Uterus (tissue), 3 donors: ENCODE measurements at regions not wholly inside any gene's neighbourhood (a gene's known extent, or its start where the extent isn't known, plus 50 kb on each side); places are given as distances from the start of the nearest gene placed in this dataset.

Source experiments
- DNase-seq, 2 donors: peaks; one replicate each; pipeline ENCODE4 v3.0.0-alpha.2; 2019 to 2020
- H3K27ac ChIP-seq, 2 donors: fragments of 200-600 bp; sonication (generic); 1 replicate in 1 of 2; 2 replicates in 1 of 2; pipeline ENCODE4 v1.5.1; 2016 to 2018
- H3K27me3 ChIP-seq, 2 donors: fragments of 200-600 bp; sonication (generic); one replicate each; pipeline ENCODE4 v1.5.1; 2018 to 2019; ENCODE audit warnings: control low read depth in 1 of 2
- H3K36me3 ChIP-seq, 2 donors: fragments of 200-600 bp; sonication (generic); one replicate each; pipeline ENCODE4 v1.5.1; 2019; ENCODE audit warnings: control low read depth in 1 of 2
- H3K4me1 ChIP-seq, 2 donors: fragments of 200-600 bp; sonication (generic); one replicate each; pipeline ENCODE4 v1.5.1; 2018 to 2019; ENCODE audit warnings: control low read depth in 1 of 2
- H3K4me3 ChIP-seq, 2 donors: fragments of 200-600 bp; sonication (generic); 1 replicate in 1 of 2; 2 replicates in 1 of 2; pipeline ENCODE4 v1.5.1; 2018 to 2019; ENCODE audit warnings: mild to moderate bottlenecking in 1 of 2
- H3K9me3 ChIP-seq, 2 donors: fragments of 200-600 bp; sonication (generic); one replicate each; pipeline ENCODE4 v1.5.1; 2019; ENCODE audit warnings: control low read depth in 1 of 2
- POLR2A ChIP-seq, 2 donors: fragments of 450-650 bp; IDR thresholded peaks; one replicate each; pipeline ENCODE4 v1.6.1; 2016; ENCODE audit warnings: antibody characterized with exemption in 2 of 2, mild to moderate bottlenecking in 1 of 2, moderate library complexity in 1 of 2
- intact Hi-C: fragments of 100-400 bp; cut with DNase I; formaldehyde crosslinking; loops from one replicate; pipeline ENCODE4 v1.15.1; 2023; ENCODE audit warnings: low total_unique reads
- TF ChIP-seq, protein P1 (sequence below), 4 experiments: fragments of 200-600 bp in 2 of 4; fragments of 450-650 bp in 2 of 4; sonication (generic) in 2 of 4; IDR thresholded peaks; one replicate each; pipeline ENCODE4 v1.5.1; 2016 to 2019; ENCODE audit warnings: antibody characterized with exemption in 4 of 4, mild to moderate bottlenecking in 2 of 4, moderate library complexity in 1 of 4
- donor health status: DM: yes; HTN: yes; CAD: no.

DNA sequence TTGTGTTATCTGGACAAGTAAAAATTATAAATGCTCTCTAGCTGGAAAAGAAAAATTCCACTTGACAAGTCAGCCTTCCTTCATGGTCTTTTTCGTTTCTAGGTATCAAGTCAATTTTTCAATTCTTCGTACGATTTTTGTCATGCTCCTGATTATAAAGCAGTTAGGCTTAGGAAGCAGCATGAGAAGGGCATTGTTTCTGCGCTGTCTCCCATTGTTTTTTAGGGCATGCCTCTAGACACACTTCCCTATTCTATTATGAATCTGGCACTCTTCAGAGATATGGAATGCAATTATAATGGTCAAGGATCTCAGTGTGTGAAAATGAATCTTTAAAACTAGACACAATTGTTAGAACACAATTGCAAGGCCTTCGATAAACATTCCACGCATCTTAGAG, 164.1 kb upstream of the FAT1 start:
- Histone ChIP-seq H3K27ac (no peak overlapping the region), H3K27me3 (no peaks in the 10 kb centered on the region), H3K36me3 (no peaks in the 10 kb centered on the region), H3K4me3 (no peak overlapping the region), H3K9me3 (no peaks in the 10 kb centered on the region), H3K4me1 (no peaks in the 10 kb centered on the region)
- intact Hi-C loops, result no loop called here
- DNase-seq, result no peak
- no peak for TF ChIP-seq POLR2A (IDR thresholded peaks at IDR 0.05)
- TF ChIP-seq, protein P1, sequence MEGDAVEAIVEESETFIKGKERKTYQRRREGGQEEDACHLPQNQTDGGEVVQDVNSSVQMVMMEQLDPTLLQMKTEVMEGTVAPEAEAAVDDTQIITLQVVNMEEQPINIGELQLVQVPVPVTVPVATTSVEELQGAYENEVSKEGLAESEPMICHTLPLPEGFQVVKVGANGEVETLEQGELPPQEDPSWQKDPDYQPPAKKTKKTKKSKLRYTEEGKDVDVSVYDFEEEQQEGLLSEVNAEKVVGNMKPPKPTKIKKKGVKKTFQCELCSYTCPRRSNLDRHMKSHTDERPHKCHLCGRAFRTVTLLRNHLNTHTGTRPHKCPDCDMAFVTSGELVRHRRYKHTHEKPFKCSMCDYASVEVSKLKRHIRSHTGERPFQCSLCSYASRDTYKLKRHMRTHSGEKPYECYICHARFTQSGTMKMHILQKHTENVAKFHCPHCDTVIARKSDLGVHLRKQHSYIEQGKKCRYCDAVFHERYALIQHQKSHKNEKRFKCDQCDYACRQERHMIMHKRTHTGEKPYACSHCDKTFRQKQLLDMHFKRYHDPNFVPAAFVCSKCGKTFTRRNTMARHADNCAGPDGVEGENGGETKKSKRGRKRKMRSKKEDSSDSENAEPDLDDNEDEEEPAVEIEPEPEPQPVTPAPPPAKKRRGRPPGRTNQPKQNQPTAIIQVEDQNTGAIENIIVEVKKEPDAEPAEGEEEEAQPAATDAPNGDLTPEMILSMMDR (IDR thresholded peaks at IDR 0.05), result no peak

DNA sequence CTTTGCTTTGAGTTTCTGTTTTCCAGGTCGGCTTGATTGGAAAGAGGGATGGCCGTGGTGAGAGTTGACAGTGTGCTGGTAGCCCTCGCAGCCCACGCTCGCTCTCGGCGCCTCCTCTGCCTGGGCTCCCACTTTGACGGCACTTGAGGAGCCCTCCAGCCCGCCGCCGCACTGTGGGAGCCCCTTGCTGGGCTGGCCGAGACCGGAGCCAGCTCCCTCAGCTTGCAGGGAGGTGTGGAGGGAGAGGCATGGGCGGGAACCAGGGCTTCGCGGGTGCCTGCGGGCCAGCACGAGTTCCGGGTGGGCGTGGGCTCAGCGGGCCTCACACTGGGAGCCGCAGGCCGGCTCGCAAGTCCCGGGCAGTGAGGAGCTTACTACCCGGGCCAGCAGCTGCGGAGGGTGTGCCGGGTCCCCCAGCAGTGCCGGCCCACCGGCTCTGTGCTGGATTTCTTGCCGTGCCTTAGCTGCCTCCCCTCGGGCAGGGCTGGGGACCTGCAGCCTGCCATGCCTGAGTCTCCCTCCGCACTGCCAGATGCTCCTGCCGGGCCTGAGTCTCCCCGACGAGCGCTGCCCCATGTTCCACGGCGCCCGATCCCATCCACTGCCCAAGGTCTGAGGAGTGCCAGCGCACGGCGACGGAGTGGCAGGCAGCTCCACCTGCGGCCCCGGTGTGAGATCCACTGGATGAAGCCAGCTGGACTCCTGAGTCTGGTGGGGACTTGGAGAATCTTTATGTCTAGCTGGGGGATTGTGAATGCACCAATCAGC, 166.4 kb upstream of the FAT1 start:
- no peaks in the 10 kb centered on the region for H3K9me3 ChIP-seq
- H3K27me3 ChIP-seq, result no peaks in the 10 kb centered on the region
- intact Hi-C loops, result loop anchor here (10.0 kb wide), 1 partner anchor 1275 kb away; no protein-coding TSS in a partner anchor
- no peak overlapping the region for H3K27ac ChIP-seq
- no peak for TF ChIP-seq POLR2A (IDR thresholded peaks at IDR 0.05)
- TF ChIP-seq, protein P1 (IDR thresholded peaks at IDR 0.05), result no peak
- H3K4me1 ChIP-seq, result no peaks in the 10 kb centered on the region
- DNase-seq, result no peak
- H3K4me3 ChIP-seq, result no peak overlapping the region
- no peaks in the 10 kb centered on the region for H3K36me3 ChIP-seq

DNA sequence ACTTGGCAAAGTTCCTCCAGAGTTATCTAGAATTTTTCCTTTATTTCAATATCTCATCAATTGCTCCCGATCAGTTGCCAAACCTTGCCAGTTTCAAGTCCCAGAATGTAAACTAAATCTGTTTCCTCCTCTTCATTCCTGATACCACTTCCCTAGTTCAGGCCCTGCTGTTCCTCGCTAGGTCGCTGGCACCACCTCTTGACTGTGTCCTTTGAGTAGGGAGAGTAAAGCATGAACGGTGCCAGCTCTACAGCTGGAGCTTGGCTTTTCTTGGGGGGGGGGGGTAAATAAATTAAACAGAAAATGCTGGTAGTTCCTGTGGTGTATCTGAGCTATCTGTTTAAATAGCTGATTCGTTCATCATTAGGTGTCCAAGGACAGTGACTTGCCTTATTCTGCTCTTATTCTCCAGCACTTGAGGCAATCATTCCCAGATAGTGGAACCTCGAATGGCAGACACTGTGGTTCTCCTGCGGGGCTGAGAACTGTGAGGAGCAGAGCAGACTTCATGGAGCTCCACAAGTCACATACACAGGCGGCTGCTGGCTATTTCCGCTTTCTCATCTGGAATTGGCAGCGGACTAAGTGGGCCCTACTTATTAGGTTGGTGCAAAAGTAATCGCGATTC, 168.3 kb upstream of the FAT1 start:
- no peak for DNase-seq
- Histone ChIP-seq H3K36me3 (no peaks in the 10 kb centered on the region), H3K4me3 (no peak overlapping the region), H3K27me3 (no peaks in the 10 kb centered on the region), H3K4me1 (no peaks in the 10 kb centered on the region), H3K9me3 (no peaks in the 10 kb centered on the region), H3K27ac (no peak overlapping the region)
- intact Hi-C loops, result loop anchor here (10.0 kb wide), 1 partner anchor 1273 kb away; no protein-coding TSS in a partner anchor
- TF ChIP-seq, protein P1 (IDR thresholded peaks at IDR 0.05), result no peak
- no peak for TF ChIP-seq POLR2A (IDR thresholded peaks at IDR 0.05)

DNA sequence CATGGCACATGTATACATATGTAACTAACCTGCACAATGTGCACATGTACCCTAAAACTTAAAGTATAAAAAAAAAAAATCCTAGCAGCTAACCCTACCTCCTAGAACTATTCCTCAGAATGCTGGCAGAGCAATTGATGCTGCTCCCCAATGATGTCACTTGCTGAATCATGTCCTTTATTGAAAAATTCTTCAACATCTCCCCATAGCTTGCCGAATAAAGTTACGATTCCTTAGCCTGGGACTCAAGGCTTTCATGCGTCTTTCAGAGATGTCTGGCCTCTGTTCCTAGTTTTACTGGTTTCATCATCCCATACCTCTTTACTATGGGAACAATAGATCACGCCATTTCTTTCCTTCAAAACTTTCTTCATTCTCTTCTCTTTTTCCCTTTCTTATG, 174.7 kb upstream of the FAT1 start:
- DNase-seq, result no peak

More for the DNA sequence above, 174.7 kb upstream of the FAT1 start:
- Histone ChIP-seq H3K4me3 (no peak overlapping the region), H3K27me3 (no peaks in the 10 kb centered on the region), H3K36me3 (no peaks in the 10 kb centered on the region), H3K9me3 (no peaks in the 10 kb centered on the region), H3K4me1 (no peaks in the 10 kb centered on the region), H3K27ac (no peak overlapping the region)
- no peak for TF ChIP-seq POLR2A (IDR thresholded peaks at IDR 0.05)
- TF ChIP-seq, protein P1 (IDR thresholded peaks at IDR 0.05), result no peak
- intact Hi-C loops, result loop anchor here (10.0 kb wide), 1 partner anchor 1266 kb away; no protein-coding TSS in a partner anchor
